ENCODE measurements at regions not wholly inside any gene's neighbourhood (a gene's known extent, or its start where the extent isn't known, plus 50 kb on each side); places are given as distances from the start of the nearest gene placed in this dataset.

- H3K4me3 ChIP-seq (ENCODE audit: low read length) = no peak overlapping the region
- H3K9me3 ChIP-seq (replicated peaks; ENCODE audit: low read length) = no peaks in the 10 kb centered on the region
- H3K27me3 ChIP-seq (ENCODE audit: control insufficient read depth, insufficient read depth, low read length) = no peaks in the 10 kb centered on the region
- no peak overlapping the region for H3K4me2 ChIP-seq (ENCODE audit: low read length)
- no peak overlapping the region for H3K9ac ChIP-seq (ENCODE audit: low read depth, low read length)
- no peaks in the 10 kb centered on the region for H3K36me3 ChIP-seq (ENCODE audit: insufficient read depth, low read length)
- H3K4me1 ChIP-seq (ENCODE audit: control insufficient read depth, insufficient read depth, low read length) = no peaks in the 10 kb centered on the region
These were observed 265.4 kb downstream of the DTWD2 start for GRCh38 chr5:118723021-118723338.

DNA sequence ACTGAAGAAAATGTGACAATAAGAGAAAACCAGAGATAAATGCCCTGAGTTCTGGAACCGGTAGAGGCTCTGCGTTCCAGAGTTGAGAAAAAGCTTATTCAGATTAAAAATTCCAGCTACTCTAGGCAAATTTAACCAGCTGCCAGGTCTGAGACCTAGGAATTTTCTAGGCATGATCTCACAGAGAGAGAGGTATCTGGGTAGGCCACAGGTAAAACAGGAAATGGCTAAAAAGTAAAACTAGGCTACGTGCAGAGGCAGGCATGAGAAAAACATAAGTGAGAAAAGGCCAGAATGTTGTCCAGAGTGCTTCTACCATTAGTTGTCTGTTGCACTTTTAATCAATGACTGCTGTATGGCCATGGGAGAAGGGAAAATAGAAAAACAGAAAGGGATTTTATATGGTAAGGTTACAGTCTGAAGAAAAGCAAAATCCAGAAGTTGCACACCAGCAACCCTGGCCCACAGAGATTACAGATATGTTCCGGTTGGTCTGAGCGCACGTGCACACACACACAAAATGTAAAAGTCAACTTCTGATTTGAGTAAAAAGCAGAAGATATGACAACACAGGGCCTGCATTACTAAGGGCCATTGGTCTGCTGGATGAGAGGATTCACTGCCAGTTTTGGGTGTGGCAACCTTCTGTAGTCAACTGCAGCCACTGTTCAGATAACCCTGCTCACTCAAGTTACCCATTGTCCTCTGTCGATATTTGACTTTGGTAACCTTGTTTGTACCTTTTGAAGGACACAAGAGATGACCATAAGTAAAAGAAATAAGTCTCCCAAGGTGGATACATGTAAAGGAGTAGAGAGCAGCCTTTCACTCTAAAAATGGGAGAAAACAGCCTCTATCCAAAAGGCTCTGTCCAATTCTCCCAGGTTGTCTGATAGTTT is 266.0 kb downstream of the DTWD2 start:
- no peak overlapping the region for H3K4me3 ChIP-seq (ENCODE audit: low read length)
- H3K4me1 ChIP-seq (ENCODE audit: control insufficient read depth, insufficient read depth, low read length) = no peaks in the 10 kb centered on the region
- no peaks in the 10 kb centered on the region for H3K9me3 ChIP-seq (replicated peaks; ENCODE audit: low read length)

DNA sequence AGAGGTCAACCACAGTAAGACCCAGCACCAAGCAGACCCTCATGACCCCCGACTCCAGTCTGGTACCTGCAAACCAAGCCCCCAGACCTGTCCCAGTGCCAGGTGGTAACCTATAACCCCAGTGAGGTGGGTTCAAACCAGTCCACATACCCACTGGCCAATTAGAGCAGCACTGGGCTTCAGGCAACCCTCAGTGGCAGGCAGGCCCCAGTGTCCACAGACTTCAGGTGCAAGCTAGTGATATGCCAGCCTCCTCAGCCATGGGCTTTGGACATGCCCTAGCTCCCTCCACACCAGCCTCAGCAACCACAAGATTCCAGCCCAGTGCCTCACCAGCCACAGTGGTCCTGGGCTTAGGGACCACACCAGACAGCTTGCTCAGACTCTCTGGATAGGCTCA is 276.6 kb downstream of the DTWD2 start:
- H3K27me3 ChIP-seq (ENCODE audit: control insufficient read depth, insufficient read depth, low read length) = no peaks in the 10 kb centered on the region
- no peak overlapping the region for H3K4me3 ChIP-seq (ENCODE audit: low read length)
- H3K4me2 ChIP-seq (ENCODE audit: low read length) = no peak overlapping the region
- no peak overlapping the region for H3K9ac ChIP-seq (ENCODE audit: low read depth, low read length)
- H3K36me3 ChIP-seq (ENCODE audit: insufficient read depth, low read length) = no peaks in the 10 kb centered on the region
- no peaks in the 10 kb centered on the region for H3K4me1 ChIP-seq (ENCODE audit: control insufficient read depth, insufficient read depth, low read length)
- H3K9me3 ChIP-seq (replicated peaks; ENCODE audit: low read length) = no peaks in the 10 kb centered on the region

More for the DNA sequence above, 266.0 kb downstream of the DTWD2 start:
- no peak overlapping the region for H3K9ac ChIP-seq (ENCODE audit: low read depth, low read length)
- H3K36me3 ChIP-seq (ENCODE audit: insufficient read depth, low read length) = no peaks in the 10 kb centered on the region
- no peak overlapping the region for H3K4me2 ChIP-seq (ENCODE audit: low read length)
- H3K27me3 ChIP-seq (ENCODE audit: control insufficient read depth, insufficient read depth, low read length) = no peaks in the 10 kb centered on the region

DNA sequence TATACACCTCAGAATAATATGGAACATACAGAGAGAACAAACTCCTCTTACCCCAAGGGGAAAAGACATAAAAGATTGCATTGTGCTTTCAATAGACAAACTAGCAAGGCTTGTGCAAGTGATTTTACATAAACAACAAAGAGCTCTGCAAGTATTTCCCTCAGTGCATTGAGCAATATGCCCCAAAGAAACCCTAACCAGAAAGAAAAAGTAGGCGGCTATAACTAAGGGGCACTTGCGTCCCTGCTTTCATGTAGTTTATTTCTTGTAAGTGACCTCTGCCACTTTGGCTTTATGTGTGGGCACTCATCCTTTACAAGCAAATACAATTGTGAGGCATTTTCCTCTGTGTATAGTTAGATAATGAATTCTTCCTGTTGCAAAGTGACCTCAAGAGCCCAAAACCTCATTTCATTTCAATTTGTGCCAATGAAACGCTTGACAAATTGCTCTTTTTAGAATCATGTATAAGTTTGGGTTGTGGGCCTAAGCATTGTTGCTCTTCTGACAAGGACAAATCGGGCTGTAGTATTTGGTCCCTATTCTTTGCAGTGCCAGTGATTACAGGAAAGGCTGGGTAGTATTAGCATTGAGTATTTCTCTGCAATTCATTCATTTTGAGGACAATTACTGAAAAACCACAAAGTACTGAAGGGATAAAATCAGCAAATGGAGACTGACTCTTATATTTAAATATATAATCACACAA is 282.2 kb downstream of the DTWD2 start:
- no peak overlapping the region for H3K4me3 ChIP-seq (ENCODE audit: low read length)
- no peaks in the 10 kb centered on the region for H3K36me3 ChIP-seq (ENCODE audit: insufficient read depth, low read length)
- no peak overlapping the region for H3K9ac ChIP-seq (ENCODE audit: low read depth, low read length)
- no peaks in the 10 kb centered on the region for H3K27me3 ChIP-seq (ENCODE audit: control insufficient read depth, insufficient read depth, low read length)
- no peaks in the 10 kb centered on the region for H3K4me1 ChIP-seq (ENCODE audit: control insufficient read depth, insufficient read depth, low read length)
- no peaks in the 10 kb centered on the region for H3K9me3 ChIP-seq (replicated peaks; ENCODE audit: low read length)
- H3K4me2 ChIP-seq (ENCODE audit: low read length) = no peak overlapping the region

GRCh38 chr5:118703241-118703640 is 285.1 kb downstream of the DTWD2 start:
- H3K4me3 ChIP-seq (ENCODE audit: low read length) = no peak overlapping the region
- no peak overlapping the region for H3K9ac ChIP-seq (ENCODE audit: low read depth, low read length)
- no peaks in the 10 kb centered on the region for H3K27me3 ChIP-seq (ENCODE audit: control insufficient read depth, insufficient read depth, low read length)
- H3K4me1 ChIP-seq (ENCODE audit: control insufficient read depth, insufficient read depth, low read length) = no peaks in the 10 kb centered on the region
- no peaks in the 10 kb centered on the region for H3K36me3 ChIP-seq (ENCODE audit: insufficient read depth, low read length)
- no peaks in the 10 kb centered on the region for H3K9me3 ChIP-seq (replicated peaks; ENCODE audit: low read length)
- H3K4me2 ChIP-seq (ENCODE audit: low read length) = no peak overlapping the region

DNA sequence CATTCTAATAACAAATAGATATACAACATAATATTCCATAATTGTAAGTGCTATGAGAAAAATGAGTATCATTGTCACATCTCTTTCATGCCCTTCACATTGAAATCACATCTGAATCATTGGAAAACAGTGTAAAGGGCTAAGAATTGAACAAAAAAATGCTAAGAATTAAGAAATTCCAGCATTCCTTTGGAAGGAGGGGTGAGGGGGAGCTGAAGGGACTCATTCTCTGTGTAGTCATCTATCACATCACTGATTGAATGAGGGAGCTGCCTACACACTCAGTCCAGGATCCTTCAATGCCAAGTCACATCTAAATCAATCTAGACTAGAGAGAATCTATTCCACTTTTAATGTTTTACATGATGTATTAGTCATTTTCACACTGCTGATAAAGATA is 286.6 kb downstream of the DTWD2 start:
- H3K27me3 ChIP-seq (ENCODE audit: control insufficient read depth, insufficient read depth, low read length) = no peaks in the 10 kb centered on the region
- no peak overlapping the region for H3K4me2 ChIP-seq (ENCODE audit: low read length)
- no peak overlapping the region for H3K9ac ChIP-seq (ENCODE audit: low read depth, low read length)
- H3K36me3 ChIP-seq (ENCODE audit: insufficient read depth, low read length) = no peaks in the 10 kb centered on the region
- no peaks in the 10 kb centered on the region for H3K4me1 ChIP-seq (ENCODE audit: control insufficient read depth, insufficient read depth, low read length)
- H3K9me3 ChIP-seq (replicated peaks; ENCODE audit: low read length) = no peaks in the 10 kb centered on the region
- H3K4me3 ChIP-seq (ENCODE audit: low read length) = no peak overlapping the region

- Histone ChIP-seq H3K4me2 (ENCODE audit: low read length) (no peak overlapping the region), H3K4me1 (ENCODE audit: control insufficient read depth, insufficient read depth, low read length) (no peaks in the 10 kb centered on the region), H3K9ac (ENCODE audit: low read depth, low read length) (no peak overlapping the region), H3K27me3 (ENCODE audit: control insufficient read depth, insufficient read depth, low read length) (no peaks in the 10 kb centered on the region), H3K36me3 (ENCODE audit: insufficient read depth, low read length) (no peaks in the 10 kb centered on the region), H3K4me3 (ENCODE audit: low read length) (no peak overlapping the region), H3K9me3 (replicated peaks; ENCODE audit: low read length) (no peaks in the 10 kb centered on the region)
These were observed 287.8 kb downstream of the DTWD2 start for GRCh38 chr5:118700510-118700909.

- H3K27me3 ChIP-seq (ENCODE audit: control insufficient read depth, insufficient read depth, low read length) = no peaks in the 10 kb centered on the region
- H3K9me3 ChIP-seq (replicated peaks; ENCODE audit: low read length) = no peaks in the 10 kb centered on the region
- no peaks in the 10 kb centered on the region for H3K36me3 ChIP-seq (ENCODE audit: insufficient read depth, low read length)
- H3K4me2 ChIP-seq (ENCODE audit: low read length) = no peak overlapping the region
- no peak overlapping the region for H3K4me3 ChIP-seq (ENCODE audit: low read length)
- H3K4me1 ChIP-seq (ENCODE audit: control insufficient read depth, insufficient read depth, low read length) = no peaks in the 10 kb centered on the region
- no peak overlapping the region for H3K9ac ChIP-seq (ENCODE audit: low read depth, low read length)
These were observed 289.6 kb downstream of the DTWD2 start for GRCh38 chr5:118698774-118699173.

DNA sequence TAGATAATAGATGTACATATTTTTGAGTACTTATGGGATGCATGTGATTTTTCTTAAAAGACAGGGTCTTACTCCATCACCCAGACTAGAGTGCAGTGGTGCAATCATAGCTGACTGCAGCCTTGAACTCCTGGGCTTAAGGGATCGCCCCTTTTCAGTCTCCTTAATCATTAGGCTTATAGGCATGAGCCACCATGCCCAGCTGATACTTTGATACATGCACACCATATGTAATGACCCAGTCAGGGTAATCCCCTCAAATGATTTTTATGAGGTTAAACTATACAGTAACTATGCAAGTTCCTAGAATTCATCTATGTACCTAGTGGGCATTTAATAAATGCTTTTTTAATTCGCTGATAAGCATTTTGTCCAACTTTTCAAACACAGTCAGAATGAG is 292.3 kb downstream of the DTWD2 start:
- no peak overlapping the region for H3K9ac ChIP-seq (ENCODE audit: low read depth, low read length)
- H3K4me1 ChIP-seq (ENCODE audit: control insufficient read depth, insufficient read depth, low read length) = no peaks in the 10 kb centered on the region
- no peak overlapping the region for H3K4me3 ChIP-seq (ENCODE audit: low read length)
- H3K36me3 ChIP-seq (ENCODE audit: insufficient read depth, low read length) = no peaks in the 10 kb centered on the region
- no peaks in the 10 kb centered on the region for H3K9me3 ChIP-seq (replicated peaks; ENCODE audit: low read length)
- H3K27me3 ChIP-seq (ENCODE audit: control insufficient read depth, insufficient read depth, low read length) = no peaks in the 10 kb centered on the region
- H3K4me2 ChIP-seq (ENCODE audit: low read length) = no peak overlapping the region

DNA sequence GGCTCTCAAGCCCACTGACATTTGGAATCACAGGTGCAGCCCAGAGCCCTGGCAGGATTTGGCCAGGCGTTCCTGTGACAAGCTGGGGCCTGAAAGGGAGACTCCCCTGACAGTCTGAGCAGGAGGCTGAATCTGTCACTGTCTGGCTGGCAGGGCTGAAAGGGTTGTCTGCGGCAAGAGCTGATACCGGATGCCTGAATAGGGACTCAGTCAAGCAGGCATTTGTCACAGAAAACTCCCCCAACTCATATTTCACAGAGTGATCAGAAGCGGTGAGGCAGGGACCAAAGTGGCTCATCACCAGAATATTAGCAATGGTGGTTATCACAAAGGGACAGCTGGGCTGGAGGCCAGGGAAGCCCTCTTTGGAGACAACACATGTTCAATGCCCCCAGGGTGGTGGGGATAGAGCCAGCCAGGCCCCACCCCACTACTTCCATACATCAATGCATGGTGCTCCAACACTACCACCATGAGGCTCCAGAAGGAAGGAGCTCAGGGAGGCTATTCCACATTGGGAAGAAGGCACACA is 295.5 kb downstream of the DTWD2 start:
- Histone ChIP-seq H3K36me3 (ENCODE audit: insufficient read depth, low read length) (no peaks in the 10 kb centered on the region), H3K4me2 (ENCODE audit: low read length) (no peak overlapping the region), H3K4me3 (ENCODE audit: low read length) (no peak overlapping the region), H3K9me3 (replicated peaks; ENCODE audit: low read length) (no peaks in the 10 kb centered on the region), H3K9ac (ENCODE audit: low read depth, low read length) (no peak overlapping the region), H3K27me3 (ENCODE audit: control insufficient read depth, insufficient read depth, low read length) (no peaks in the 10 kb centered on the region), H3K4me1 (ENCODE audit: control insufficient read depth, insufficient read depth, low read length) (no peaks in the 10 kb centered on the region)

GRCh38 chr5:118687661-118688621 is 300.4 kb downstream of the DTWD2 start:
- no peaks in the 10 kb centered on the region for H3K36me3 ChIP-seq (ENCODE audit: insufficient read depth, low read length)
- no peaks in the 10 kb centered on the region for H3K4me1 ChIP-seq (ENCODE audit: control insufficient read depth, insufficient read depth, low read length)
- no peak overlapping the region for H3K4me2 ChIP-seq (ENCODE audit: low read length)
- H3K9me3 ChIP-seq (replicated peaks; ENCODE audit: low read length) = no peaks in the 10 kb centered on the region
- H3K9ac ChIP-seq (ENCODE audit: low read depth, low read length) = no peak overlapping the region
- H3K4me3 ChIP-seq (ENCODE audit: low read length) = no peak overlapping the region
- no peaks in the 10 kb centered on the region for H3K27me3 ChIP-seq (ENCODE audit: control insufficient read depth, insufficient read depth, low read length)

Measured in skeletal muscle satellite cell (primary cell).